ENCODE measurements at regions not wholly inside any gene's neighbourhood (a gene's known extent, or its start where the extent isn't known, plus 50 kb on each side); places are given as distances from the start of the nearest gene placed in this dataset.
A peak's percentile ranks its signal among the peaks of the same experiment; 100 is the strongest.

- no peak for TF ChIP-seq FOXJ2 (tag; IDR thresholded peaks at IDR 0.05)
- no peak for TF ChIP-seq ETV6 (IDR thresholded peaks at IDR 0.05; ENCODE audit: borderline replicate concordance in 1 of 2, low read depth in 2 of 2, low read length in 1 of 2)
- no peak for TF ChIP-seq ETV6 (CRISPR knock-in tag; IDR thresholded peaks at IDR 0.05; ENCODE audit: borderline replicate concordance)
- TF ChIP-seq XRCC3 (IDR thresholded peaks at IDR 0.05): no peak
- no peak for TF ChIP-seq BCOR (IDR thresholded peaks at IDR 0.05)
- TF ChIP-seq HMBOX1 (IDR thresholded peaks at IDR 0.05): no peak
- TF ChIP-seq ZNF830 (CRISPR knock-in tag; IDR thresholded peaks at IDR 0.05): no peak
- no peak for TF ChIP-seq EHMT2 (IDR thresholded peaks at IDR 0.05)
Measured at GRCh38 chr15:35305946-35306345, 220.9 kb upstream of the NANOGP8 start (continued).

DNA sequence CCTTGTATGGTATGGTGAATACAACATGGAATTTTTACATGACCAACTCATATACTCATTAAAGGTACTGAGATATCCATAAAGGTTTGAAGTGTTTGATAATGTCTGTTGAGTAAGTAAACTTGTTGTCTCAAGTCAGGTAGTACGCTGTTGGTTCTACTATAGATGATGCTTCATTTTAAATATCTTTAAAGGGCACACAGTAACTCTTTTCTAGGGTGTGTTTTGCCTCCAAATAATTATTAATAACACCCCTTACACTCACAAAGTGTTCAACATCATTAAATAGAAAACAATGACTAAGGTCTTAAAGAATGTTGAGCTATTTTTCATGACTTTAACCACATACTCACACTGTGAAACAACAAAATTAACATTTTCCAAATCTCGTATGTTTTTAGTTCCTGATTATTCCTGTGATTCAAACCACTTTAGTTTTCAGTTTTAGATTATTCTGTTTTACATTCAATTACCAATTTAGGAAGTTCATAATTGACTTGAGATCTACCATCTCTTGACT lies 220.0 kb upstream of the NANOGP8 start:
- H3K4me1 ChIP-seq (replicated peaks in 1 of 2; ENCODE audit: control insufficient read depth in 2 of 2, insufficient read depth in 2 of 2, low read length in 2 of 2): peaks cover 0 to 25% of the 10 kb centered on the region in 2 experiments; a peak in 3 of 5 replicates
- H3K4me3 ChIP-seq: no peak overlapping the region
- H3K27ac ChIP-seq (ENCODE audit: extremely low read depth, low read depth, low read length): no peak overlapping the region
- ChIA-PET CTCF (ENCODE audit: low intra/inter-chr PET ratio) (no interaction called here), POLR2A (no interaction called here)
- no peak overlapping the region for H3K9ac ChIP-seq (ENCODE audit: insufficient read depth in 1 of 2, low read depth in 2 of 2, low read length in 2 of 2)
- no peaks in the 10 kb centered on the region for H3K36me3 ChIP-seq (ENCODE audit: control insufficient read depth, insufficient read depth, low read length)
- H3K27me3 ChIP-seq (ENCODE audit: control insufficient read depth in 2 of 2, insufficient read depth in 2 of 2, low read length in 2 of 2): no peaks in the 10 kb centered on the region
- FAIRE-seq: peak; percentile 23
- WGBS (ENCODE audit: insufficient coverage, low coverage, missing lambda C conversion rate): 44% methylated on average over 2 of the region's 2 CpGs
- H3K9me3 ChIP-seq (replicated peaks; ENCODE audit: control insufficient read depth, insufficient read depth, low read depth, low read length): no peaks in the 10 kb centered on the region
- no TSS peak for BruUV-seq (replicated peaks)
- H2AFZ ChIP-seq (ENCODE audit: low read depth, low read length): no peak overlapping the region
- DNase-seq (ENCODE audit: extremely low read depth in 1 of 4, low spot score in 3 of 4): no peak
- no peaks in the 10 kb centered on the region for H4K20me1 ChIP-seq (replicated peaks; ENCODE audit: control insufficient read depth, insufficient read depth, low read length)
- no peaks in the 10 kb centered on the region for H3K79me2 ChIP-seq (ENCODE audit: control insufficient read depth, insufficient read depth, low read length)
- intact Hi-C loops (cut with micrococcal nuclease): no loop called here
- no peak for ATAC-seq
- H3K9me1 ChIP-seq (ENCODE audit: control insufficient read depth, insufficient read depth, low read length): no peaks in the 10 kb centered on the region
- in situ Hi-C loops (cut with MboI): no loop called here
- H3K4me2 ChIP-seq (ENCODE audit: insufficient read depth, low read length): no peak overlapping the region
- no peak for TF ChIP-seq GTF2A2 (tag; IDR thresholded peaks at IDR 0.05)
- no peak for TF ChIP-seq JUN (IDR thresholded peaks at IDR 0.05; ENCODE audit: borderline replicate concordance, low read depth, low read length)
- no peak for TF ChIP-seq JUN (CRISPR knock-in tag; IDR thresholded peaks at IDR 0.05; ENCODE audit: borderline replicate concordance)
- TF ChIP-seq HOXB6 (CRISPR knock-in tag; IDR thresholded peaks at IDR 0.05; ENCODE audit: borderline replicate concordance): no peak
- TF ChIP-seq SRSF1 (IDR thresholded peaks at IDR 0.05; ENCODE audit: low read depth, low read length): no peak
- no peak for TF ChIP-seq HMG20B (CRISPR knock-in tag; IDR thresholded peaks at IDR 0.05)
- no peak for TF ChIP-seq NFYB (IDR thresholded peaks at IDR 0.05; ENCODE audit: extremely low read depth, insufficient read length)
- TF ChIP-seq ELF4 (CRISPR knock-in tag; IDR thresholded peaks at IDR 0.05): no peak
- TF ChIP-seq MCM7 (IDR thresholded peaks at IDR 0.05): no peak
- TF ChIP-seq FOXP1 (CRISPR knock-in tag; IDR thresholded peaks at IDR 0.05): no peak
- TF ChIP-seq ZFX (CRISPR knock-in tag; IDR thresholded peaks at IDR 0.05): no peak
- no peak for TF ChIP-seq ARNT (IDR thresholded peaks at IDR 0.05)
- no peak for TF ChIP-seq MTA1 (IDR thresholded peaks at IDR 0.05; ENCODE audit: borderline replicate concordance)
- no peak for TF ChIP-seq SAFB2 (IDR thresholded peaks at IDR 0.05; ENCODE audit: borderline replicate concordance, low read depth, low read length, severe bottlenecking)
